OCI-LY3 (cell line): ENCODE measurements at regions not wholly inside any gene's neighbourhood (a gene's known extent, or its start where the extent isn't known, plus 50 kb on each side); places are given as distances from the start of the nearest gene placed in this dataset.

Experiments
- CTCF ChIP-seq: fragments of 200-600, 300-600 bp; sonication (generic); IDR thresholded peaks from 2 replicates; pipeline ENCODE4 v1.5.1; 2014; ENCODE audit warnings: antibody characterized with exemption, low read length, low read depth
- EZH2phosphoT487 ChIP-seq: fragments of 200-600 bp; shearing (Covaris generic); IDR thresholded peaks from 2 replicates; pipeline ENCODE4 v1.6.1; 2018; ENCODE audit warnings: antibody characterized with exemption, mixed run types, low read depth

- TF ChIP-seq CTCF, result no peak
- TF ChIP-seq EZH2phosphoT487, result no peak
Measured at GRCh38 chr10:11663763-11664555, 52.5 kb upstream of the USP6NL start.
